ENCODE measurements at regions not wholly inside any gene's neighbourhood (a gene's known extent, or its start where the extent isn't known, plus 50 kb on each side); places are given as distances from the start of the nearest gene placed in this dataset.

GRCh38 chr9:95670122-95670521 lies 153.4 kb upstream of the PTCH1 start:
- H3K27me3 ChIP-seq (ENCODE audit: control insufficient read depth, insufficient read depth, low read length), result peaks cover 14% of the 10 kb centered on the region
- no peak overlapping the region for H3K27ac ChIP-seq (ENCODE audit: insufficient read depth, low read length)
- no peaks in the 10 kb centered on the region for H3K9me1 ChIP-seq (ENCODE audit: insufficient read depth, low read length)
- TF ChIP-seq ELK1 (IDR thresholded peaks at IDR 0.05; ENCODE audit: borderline replicate concordance, low read depth, low read length), result no peak
- no peak for TF ChIP-seq MAFK (IDR thresholded peaks at IDR 0.05; ENCODE audit: low read depth, low read length)
- TF ChIP-seq RAD21 (IDR thresholded peaks at IDR 0.05; ENCODE audit: low read length), result no peak
- TF ChIP-seq BHLHE40 (IDR thresholded peaks at IDR 0.05; ENCODE audit: low read depth, low read length), result no peak
- no peak overlapping the region for H4K5ac ChIP-seq (ENCODE audit: low read depth, low read length)
- no CpG with 5 or more reads among the region's 15 CpGs for WGBS, 2 experiments (ENCODE audit: extremely low coverage in 2 of 2, insufficient read length in 1 of 2)
- H3K4me2 ChIP-seq (ENCODE audit: low read depth, low read length), result no peak overlapping the region
- BruUV-seq (replicated peaks), result no TSS peak
- ChIA-PET CTCF (no interaction called here), POLR2A (ENCODE audit: unreplicated experiment) (no interaction called here)
- no peaks in the 10 kb centered on the region for H3K4me1 ChIP-seq (ENCODE audit: control insufficient read depth, insufficient read depth, low read length)
- intact Hi-C loops (cut with micrococcal nuclease), result no loop called here
- no peaks in the 10 kb centered on the region for H4K20me1 ChIP-seq (ENCODE audit: insufficient read depth, low read length)
- H2AFZ ChIP-seq (replicated peaks; ENCODE audit: low read length, poor library complexity), result no peak overlapping the region
- no peak overlapping the region for H3K18ac ChIP-seq (ENCODE audit: low read depth, low read length)
- no peak overlapping the region for H4K8ac ChIP-seq (ENCODE audit: low read depth in 2 of 2, low read length in 2 of 2)
- no peak overlapping the region for H3K56ac ChIP-seq (ENCODE audit: extremely low read depth, insufficient read depth, low read length)
- dilution Hi-C loops (cut with HindIII; ENCODE audit: low sequenced_read_pairs, unreplicated experiment), result no loop called here
- H3K79me1 ChIP-seq (ENCODE audit: low read depth in 1 of 2, low read length in 2 of 2), result no peaks in the 10 kb centered on the region
- H4K91ac ChIP-seq (ENCODE audit: insufficient read depth, low read depth, low read length), result no peak overlapping the region
- H3K14ac ChIP-seq (replicated peaks; ENCODE audit: low read depth, low read length), result no peak overlapping the region
- in situ Hi-C loops (cut with MboI; ENCODE audit: low sequenced_read_pairs), result no loop called here
- no peak overlapping the region for H3K23ac ChIP-seq (ENCODE audit: low read depth, low read length)
- no peak overlapping the region for H2BK20ac ChIP-seq (ENCODE audit: low read depth, low read length)
- ATAC-seq (ENCODE audit: low read depth) (no peak), DNase-seq (no peak)
- no peak overlapping the region for H2AK5ac ChIP-seq (ENCODE audit: low read depth, low read length)
- H3K4me3 ChIP-seq (ENCODE audit: insufficient read depth, low read depth, low read length), result no peak overlapping the region
- no peak overlapping the region for H2BK5ac ChIP-seq (ENCODE audit: low read depth, low read length, poor library complexity, severe bottlenecking)
- no peak overlapping the region for H2BK15ac ChIP-seq (ENCODE audit: low read depth, low read length)
- H3K9me3 ChIP-seq (ENCODE audit: control insufficient read depth, insufficient read depth, low read length), result no peaks in the 10 kb centered on the region
- no peak overlapping the region for H2AK9ac ChIP-seq (replicated peaks; ENCODE audit: low read depth, low read length, poor library complexity)
- no peak overlapping the region for H3K9ac ChIP-seq (ENCODE audit: low read depth, low read length)
- no peaks in the 10 kb centered on the region for H3K36me3 ChIP-seq (ENCODE audit: control insufficient read depth, insufficient read depth, low read length)
- no peak overlapping the region for H2BK120ac ChIP-seq (ENCODE audit: low read depth, low read length)
- H3K4ac ChIP-seq (ENCODE audit: low read depth, low read length), result no peak overlapping the region
